GM19239 (cell line): ENCODE measurements at regions not wholly inside any gene's neighbourhood (a gene's known extent, or its start where the extent isn't known, plus 50 kb on each side); places are given as distances from the start of the nearest gene placed in this dataset.
"Not testable (repeated sequence)": the region's sequence is repeated elsewhere in the genome, so short reads cannot be mapped to it uniquely, and the experiment has no call there.

Experiments used
- DNase-seq: peaks from one replicate; pipeline ENCODE4 v3.0.0; 2011; ENCODE audit warnings: low spot score; ENCODE audit not compliant: insufficient read length
- FAIRE-seq: peaks from 2 replicates; lab custom pipeline; 2011; peaks lifted over from hg19 to GRCh38; lab: Jason Lieb, UNC

- DNase-seq (no peak), FAIRE-seq (no peak)
Measured at GRCh38 chr1:30660241-30660640, 63.1 kb downstream of the MATN1 start.

- FAIRE-seq = no peak
- DNase-seq = no peak
Measured at GRCh38 chr1:30659702-30660101, 63.7 kb downstream of the MATN1 start.

GRCh38 chr1:30658375-30658774 is 65.0 kb downstream of the MATN1 start:
- not testable (repeated sequence) for DNase-seq, FAIRE-seq

- no peak for FAIRE-seq
Measured at GRCh38 chr1:30658014-30658336, 65.4 kb downstream of the MATN1 start.

GRCh38 chr1:30657131-30658013 is 66.0 kb downstream of the MATN1 start:
- FAIRE-seq (no peak), DNase-seq (no peak)

More at GRCh38 chr1:30658014-30658336, 65.4 kb downstream of the MATN1 start:
- DNase-seq = no peak

GRCh38 chr1:30656171-30656940 is 67.0 kb downstream of the MATN1 start:
- FAIRE-seq (no peak), DNase-seq (no peak)

GRCh38 chr1:30655672-30656071 is 67.7 kb downstream of the MATN1 start:
- no peak for FAIRE-seq

GRCh38 chr1:30654188-30654587 is 69.2 kb downstream of the MATN1 start:
- DNase-seq (no peak), FAIRE-seq (no peak)

More at GRCh38 chr1:30655672-30656071, 67.7 kb downstream of the MATN1 start:
- DNase-seq = no peak

GRCh38 chr1:30652152-30652841 is 71.1 kb downstream of the MATN1 start:
- no peak for DNase-seq
- no peak for FAIRE-seq

GRCh38 chr1:30651395-30651794 is 72.0 kb downstream of the MATN1 start:
- not testable (repeated sequence) for DNase-seq, FAIRE-seq

- FAIRE-seq (no peak), DNase-seq (no peak)
Measured at GRCh38 chr1:30650968-30651320, 72.4 kb downstream of the MATN1 start.

- DNase-seq = no peak
- no peak for FAIRE-seq
Measured at GRCh38 chr1:30650038-30650967, 73.1 kb downstream of the MATN1 start.

- FAIRE-seq = no peak
Measured at GRCh38 chr1:30649321-30649991, 73.9 kb downstream of the MATN1 start.

GRCh38 chr1:30648408-30649000 is 74.9 kb downstream of the MATN1 start:
- FAIRE-seq (no peak), DNase-seq (no peak)

More at GRCh38 chr1:30649321-30649991, 73.9 kb downstream of the MATN1 start:
- DNase-seq = no peak

GRCh38 chr1:30645807-30646206 is 77.6 kb downstream of the MATN1 start:
- FAIRE-seq = no peak
- DNase-seq = no peak

- no peak for FAIRE-seq
- DNase-seq = no peak
Measured at GRCh38 chr1:30642391-30643120, 80.8 kb downstream of the MATN1 start.

GRCh38 chr1:30641572-30642353 is 81.6 kb downstream of the MATN1 start:
- no peak for DNase-seq
- no peak for FAIRE-seq
